IMR-90 (cell line): ENCODE measurements at regions not wholly inside any gene's neighbourhood (a gene's known extent, or its start where the extent isn't known, plus 50 kb on each side); places are given as distances from the start of the nearest gene placed in this dataset.

Experiments used
- ATAC-seq: fragments of 200-7000 bp; cut with Tn5 transposase; 2 replicates; pipeline ENCODE4 v1.9.1; 2020; ENCODE audit warnings: low read depth, mild to moderate bottlenecking, moderate library complexity
- BruUV-seq: library from RNA; stranded (reverse); fragments of 400-500 nt; replicated peaks from 2 replicates; lab custom pipeline; 2021; lab: Mats Ljungman, UMichigan
- CTCF ChIA-PET: fragments of 300-600 bp; formaldehyde crosslinking; extraction: SDS; loops from one replicate; lab custom pipeline; 2021; ENCODE audit warnings: antibody characterized with exemption; lab: Yijun Ruan, JAX
- POLR2A ChIA-PET: fragments of 300-600 bp; sonication (Branson Sonifier 250); formaldehyde crosslinking; loops from one replicate; lab custom pipeline; 2022; ENCODE audit warnings: antibody characterized with exemption; ENCODE audit not compliant: unreplicated experiment; lab: Charles Lee
- DNase-seq: peaks from one replicate; pipeline ENCODE4 v3.0.0; 2013
- H2AFZ ChIP-seq: replicated peaks from 2 replicates; pipeline ENCODE3; 2013; ENCODE audit warnings: low read length, mild to moderate bottlenecking; ENCODE audit not compliant: poor library complexity
- H2AK5ac ChIP-seq: 2 replicates; pipeline ENCODE4 v1.6.1; 2013; ENCODE audit warnings: low read depth, low read length, inconsistent platforms
- H2AK9ac ChIP-seq: replicated peaks from 2 replicates; pipeline ENCODE3; 2013; ENCODE audit warnings: mild to moderate bottlenecking, low read depth, low read length, moderate library complexity; ENCODE audit not compliant: poor library complexity
- H2BK120ac ChIP-seq: 2 replicates; pipeline ENCODE4 v1.6.1; 2013; ENCODE audit warnings: low read depth, low read length, inconsistent platforms
- H2BK15ac ChIP-seq: 3 replicates; pipeline ENCODE4 v1.6.1; 2013; ENCODE audit warnings: low read depth, low read length, inconsistent platforms
- H2BK20ac ChIP-seq: 2 replicates; pipeline ENCODE4 v1.6.1; 2013; ENCODE audit warnings: low read depth, mild to moderate bottlenecking, inconsistent platforms, low read length, moderate library complexity
- H2BK5ac ChIP-seq: 2 replicates; pipeline ENCODE4 v1.6.1; 2013; ENCODE audit warnings: mild to moderate bottlenecking, low read depth, low read length, inconsistent platforms; ENCODE audit not compliant: poor library complexity, severe bottlenecking
- H3K14ac ChIP-seq: replicated peaks from 2 replicates; pipeline ENCODE4 v1.6.1; 2013; ENCODE audit warnings: low read depth, low read length, inconsistent platforms
- H3K18ac ChIP-seq: 2 replicates; pipeline ENCODE4 v1.6.1; 2013; ENCODE audit warnings: low read depth, low read length, control low read depth
- H3K23ac ChIP-seq: 2 replicates; pipeline ENCODE4 v1.6.1; 2013; ENCODE audit warnings: low read depth, low read length, inconsistent platforms
- H3K27ac ChIP-seq: 2 replicates; pipeline ENCODE4 v1.5.1; 2013; ENCODE audit warnings: mild to moderate bottlenecking, control low read depth, low read length; ENCODE audit not compliant: insufficient read depth
- H3K27me3 ChIP-seq: 2 replicates; pipeline ENCODE4 v1.6.1; 2013; ENCODE audit warnings: low read length; ENCODE audit not compliant: control insufficient read depth, insufficient read depth
- H3K36me3 ChIP-seq: 2 replicates; pipeline ENCODE4 v1.6.1; 2013; ENCODE audit warnings: low read length, mixed read lengths; ENCODE audit not compliant: control insufficient read depth, insufficient read depth
- H3K4ac ChIP-seq: 2 replicates; pipeline ENCODE4 v1.6.1; 2013; ENCODE audit warnings: low read depth, low read length, inconsistent platforms
- H3K4me1 ChIP-seq: 2 replicates; pipeline ENCODE4 v1.6.1; 2013; ENCODE audit warnings: low read length, mixed read lengths; ENCODE audit not compliant: control insufficient read depth, insufficient read depth
- H3K4me2 ChIP-seq: 2 replicates; pipeline ENCODE4 v1.6.1; 2013; ENCODE audit warnings: low read depth, mild to moderate bottlenecking, control low read depth, low read length, moderate library complexity
- H3K4me3 ChIP-seq: 2 replicates; pipeline ENCODE4 v1.5.1; 2013; ENCODE audit warnings: low read depth, mild to moderate bottlenecking, control low read depth, low read length, moderate library complexity; ENCODE audit not compliant: insufficient read depth
- H3K56ac ChIP-seq: 2 replicates; pipeline ENCODE4 v1.6.1; 2013; ENCODE audit warnings: low read length, inconsistent platforms; ENCODE audit not compliant: insufficient read depth; ENCODE audit errors: extremely low read depth
- H3K79me1 ChIP-seq, 2 experiments: 2 replicates each; pipeline ENCODE4 v1.6.1; 2013; ENCODE audit warnings: low read length in 2 of 2, inconsistent platforms in 1 of 2, low read depth in 1 of 2
- H3K9ac ChIP-seq: 2 replicates; pipeline ENCODE4 v1.6.1; 2013; ENCODE audit warnings: low read depth, low read length, control low read depth
- H3K9me1 ChIP-seq: 2 replicates; pipeline ENCODE4 v1.6.1; 2013; ENCODE audit warnings: low read length, inconsistent platforms; ENCODE audit not compliant: insufficient read depth
- H3K9me3 ChIP-seq: 2 replicates; pipeline ENCODE4 v1.6.1; 2013; ENCODE audit warnings: low read length; ENCODE audit not compliant: control insufficient read depth, insufficient read depth
- H4K20me1 ChIP-seq: 2 replicates; pipeline ENCODE4 v1.6.1; 2013; ENCODE audit warnings: low read length, inconsistent platforms; ENCODE audit not compliant: insufficient read depth
- H4K5ac ChIP-seq: 2 replicates; pipeline ENCODE4 v1.6.1; 2013; ENCODE audit warnings: mild to moderate bottlenecking, low read depth, low read length, control low read depth
- H4K8ac ChIP-seq, 2 experiments: 2 replicates each; pipeline ENCODE4 v1.6.1; 2013; ENCODE audit warnings: low read depth in 2 of 2, low read length in 2 of 2, control low read depth in 1 of 2, inconsistent platforms in 1 of 2
- H4K91ac ChIP-seq: 2 replicates; pipeline ENCODE4 v1.6.1; 2013; ENCODE audit warnings: low read depth, low read length, inconsistent platforms; ENCODE audit not compliant: insufficient read depth
- BHLHE40 ChIP-seq: fragments of 150-350 bp; IDR thresholded peaks from 2 replicates; pipeline ENCODE4 v1.6.1; 2016; ENCODE audit warnings: mild to moderate bottlenecking, low read depth, low read length
- CHD1 ChIP-seq: IDR thresholded peaks from 2 replicates; pipeline ENCODE4 v1.6.1; 2012; ENCODE audit warnings: low read depth, low read length, improper control_type of control experiment
- CTCF ChIP-seq: conservative IDR thresholded peaks from 2 replicates; pipeline ENCODE4 v1.5.1; 2012; ENCODE audit warnings: mild to moderate bottlenecking, low read depth, low read length, improper control_type of control experiment
- FOS ChIP-seq: fragments of 150-350 bp; IDR thresholded peaks from 2 replicates; pipeline ENCODE4 v1.6.1; 2016; ENCODE audit warnings: low read depth, low read length
- MAFK ChIP-seq: IDR thresholded peaks from 2 replicates; pipeline ENCODE4 v1.6.1; 2012; ENCODE audit warnings: low read depth, low read length, improper control_type of control experiment
- MXI1 ChIP-seq: IDR thresholded peaks from 2 replicates; pipeline ENCODE4 v1.6.1; 2012; ENCODE audit warnings: low read depth, mild to moderate bottlenecking, low read length, moderate library complexity, borderline replicate concordance
- NFE2L2 ChIP-seq: fragments of 150-350 bp; IDR thresholded peaks from 2 replicates; pipeline ENCODE4 v1.6.1; 2016; ENCODE audit warnings: low read depth, mild to moderate bottlenecking, low read length
- POLR2A ChIP-seq: IDR thresholded peaks from 2 replicates; pipeline ENCODE4 v1.6.1; 2012; ENCODE audit warnings: mild to moderate bottlenecking, low read depth, low read length
- RCOR1 ChIP-seq: IDR thresholded peaks from 2 replicates; pipeline ENCODE4 v1.6.1; 2012; ENCODE audit warnings: mild to moderate bottlenecking, low read length, improper control_type of control experiment; ENCODE audit not compliant: insufficient replicate concordance
- RFX5 ChIP-seq: IDR thresholded peaks from 2 replicates; pipeline ENCODE4 v1.8.0; 2012; ENCODE audit warnings: low read depth, mild to moderate bottlenecking, low read length, moderate library complexity
- USF2 ChIP-seq: fragments of 150-350 bp; IDR thresholded peaks from 2 replicates; pipeline ENCODE4 v1.6.1; 2017; ENCODE audit warnings: mild to moderate bottlenecking, antibody characterized with exemption, low read length, low read depth
- WGBS, 2 experiments: methylation state at CpG; one replicate each; pipeline versions ENCODE4 v1.1.5 to v1.1.7; 2013; ENCODE audit warnings: missing lambda C conversion rate in 2 of 2; ENCODE audit not compliant: insufficient read length in 1 of 2; ENCODE audit errors: extremely low coverage in 2 of 2; 5-methylcytosine and 5-hydroxymethylcytosine counted together
- dilution Hi-C: fragments of 300-500 bp; cut with HindIII; formaldehyde crosslinking; loops from one replicate; pipeline ENCODE4 v1.14.3; 2018; ENCODE audit warnings: low sequenced_read_pairs; ENCODE audit not compliant: unreplicated experiment
- in situ Hi-C: fragments of 300-500 bp; cut with MboI; formaldehyde crosslinking; loops from 3 replicates; pipeline ENCODE4 v1.14.3; 2019; ENCODE audit warnings: low sequenced_read_pairs, inconsistent platforms, mixed read lengths
- intact Hi-C: fragments of 100-400 bp; cut with micrococcal nuclease; formaldehyde crosslinking; loops from 2 replicates; pipeline ENCODE4 v1.10.0; 2022

DNA sequence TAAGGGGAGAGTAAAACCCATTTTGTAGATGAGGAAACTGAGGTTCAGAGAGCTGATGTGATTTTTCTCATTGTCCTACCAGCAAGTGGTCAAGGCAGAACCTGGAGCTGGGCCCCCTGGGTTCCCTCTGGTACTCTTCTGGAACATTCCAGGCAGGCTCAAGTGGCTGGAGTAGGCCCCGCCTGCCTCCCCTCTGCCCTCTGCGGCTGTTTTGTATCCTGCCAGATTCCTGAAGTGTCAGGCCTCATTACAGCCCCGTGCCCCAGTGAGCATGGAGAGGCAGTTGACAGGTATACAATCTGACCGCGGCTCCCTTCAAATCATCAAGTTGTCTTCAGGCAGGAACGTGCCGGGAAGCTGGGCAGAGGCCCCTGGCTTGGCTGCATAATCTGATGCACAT lies 94.6 kb upstream of the CD82 start:
- Histone ChIP-seq H2BK20ac (no peak overlapping the region), H2AFZ (no peak overlapping the region), H3K9me3 (no peaks in the 10 kb centered on the region), H4K91ac (no peak overlapping the region), H2AK9ac (no peak overlapping the region), H3K56ac (no peak overlapping the region), H3K4ac (no peak overlapping the region), H3K36me3 (no peaks in the 10 kb centered on the region), H3K18ac (no peak overlapping the region), H4K8ac (no peak overlapping the region), H3K27ac (no peak overlapping the region), H4K20me1 (no peaks in the 10 kb centered on the region), H3K4me2 (no peak overlapping the region), H4K5ac (no peak overlapping the region), H3K9me1 (no peaks in the 10 kb centered on the region), H2BK5ac (no peak overlapping the region), H3K4me1 (no peaks in the 10 kb centered on the region), H3K27me3 (peaks cover 11% of the 10 kb centered on the region), H2AK5ac (no peak overlapping the region), H3K23ac (no peak overlapping the region), H3K79me1 (no peaks in the 10 kb centered on the region), H3K4me3 (no peak overlapping the region), H2BK120ac (no peak overlapping the region), H3K14ac (no peak overlapping the region), H3K9ac (no peak overlapping the region), H2BK15ac (no peak overlapping the region)
- no peak for TF ChIP-seq BHLHE40
- TF ChIP-seq RFX5: no peak
- no peak for TF ChIP-seq MXI1
- TF ChIP-seq RCOR1: no peak
- no peak for TF ChIP-seq FOS
- TF ChIP-seq POLR2A: no peak
- TF ChIP-seq MAFK: no peak
- TF ChIP-seq CHD1: no peak
- TF ChIP-seq CTCF: no peak
- no peak for TF ChIP-seq USF2
- no peak for TF ChIP-seq NFE2L2
- no CpG with 5 or more reads among the region's 7 CpGs for WGBS, 2 experiments
- no TSS peak for BruUV-seq
- dilution Hi-C loops (no loop called here), in situ Hi-C loops (no loop called here), intact Hi-C loops (no loop called here)
- ChIA-PET POLR2A (no interaction called here), CTCF (no interaction called here)
- DNase-seq: no peak
- ATAC-seq: no peak
